Kasumi-1 (cell line): ENCODE measurements at regions not wholly inside any gene's neighbourhood (a gene's known extent, or its start where the extent isn't known, plus 50 kb on each side); places are given as distances from the start of the nearest gene placed in this dataset.
"Not testable (repeated sequence)": the region's sequence is repeated elsewhere in the genome, so short reads cannot be mapped to it uniquely, and the experiment has no call there.

Source experiments
- DNase-seq, 2 experiments: peaks; one replicate each; lab custom pipeline; 2025; lab: John Stamatoyannopoulos, UW

DNA sequence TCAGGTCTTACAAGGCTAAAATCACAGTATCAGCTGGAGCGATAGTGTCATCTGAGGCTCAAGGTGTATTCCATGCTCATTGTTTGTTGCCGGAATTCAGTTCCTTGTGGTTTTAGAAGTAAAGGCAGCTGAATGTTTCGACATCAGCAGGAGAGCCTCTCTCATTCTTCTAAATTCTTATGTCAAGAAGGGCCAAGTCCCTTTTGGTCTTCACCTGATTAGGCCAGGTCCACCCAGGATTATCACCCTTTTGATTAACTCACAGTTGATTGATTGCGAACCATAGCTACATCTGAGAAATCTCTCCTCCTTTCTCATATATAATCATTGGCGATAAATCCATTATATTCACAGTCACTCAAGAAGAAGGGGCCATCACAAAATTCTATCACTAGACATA is 806.7 kb upstream of the PRMT6 start:
- DNase-seq, result no peak

GRCh38 chr1:106254748-106255147 is 801.7 kb upstream of the PRMT6 start:
- no peak for DNase-seq

GRCh38 chr1:106266786-106267185 is 789.7 kb upstream of the PRMT6 start:
- no peak for DNase-seq

DNA sequence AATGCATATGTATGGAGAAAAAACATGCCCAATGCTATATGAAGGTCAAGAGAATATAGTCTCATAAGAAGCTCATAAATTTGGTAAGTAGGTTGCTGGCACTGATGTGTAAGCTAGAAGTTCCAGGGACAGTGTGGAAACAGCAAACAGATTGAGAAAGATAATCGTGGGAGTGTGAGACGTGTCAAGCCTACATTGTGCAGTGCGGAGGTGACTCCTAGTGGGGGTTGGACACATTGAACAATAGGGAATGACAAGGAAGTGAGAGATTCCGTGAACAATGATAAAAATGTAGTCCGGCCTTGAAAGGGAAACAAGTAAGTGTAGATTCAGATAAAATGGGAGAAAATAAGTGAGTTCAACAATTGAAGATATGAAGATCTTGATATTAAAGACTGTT is 788.4 kb upstream of the PRMT6 start:
- peak; percentile 37 to 42 for DNase-seq

DNA sequence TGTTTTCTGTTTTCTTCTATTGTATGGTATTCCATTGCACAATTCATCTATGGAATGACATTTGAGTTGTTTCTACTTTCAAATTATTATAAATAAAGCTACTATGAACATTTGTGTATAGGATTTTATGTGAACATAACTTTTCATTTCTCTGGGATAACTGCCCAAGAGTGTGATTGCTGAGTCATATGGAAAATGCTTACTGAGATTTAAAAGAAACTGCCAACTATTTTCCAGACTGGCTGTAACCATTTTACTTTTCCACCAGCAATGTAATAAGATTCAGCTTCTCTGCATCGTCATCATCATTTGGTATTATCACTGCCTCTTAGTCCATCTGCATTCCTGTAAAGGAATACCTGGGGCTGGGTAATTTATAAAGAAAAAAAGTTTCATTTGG is 779.6 kb upstream of the PRMT6 start:
- DNase-seq, result no peak

- no peak for DNase-seq
Observed at GRCh38 chr1:106277786-106278185, 778.7 kb upstream of the PRMT6 start.

DNA sequence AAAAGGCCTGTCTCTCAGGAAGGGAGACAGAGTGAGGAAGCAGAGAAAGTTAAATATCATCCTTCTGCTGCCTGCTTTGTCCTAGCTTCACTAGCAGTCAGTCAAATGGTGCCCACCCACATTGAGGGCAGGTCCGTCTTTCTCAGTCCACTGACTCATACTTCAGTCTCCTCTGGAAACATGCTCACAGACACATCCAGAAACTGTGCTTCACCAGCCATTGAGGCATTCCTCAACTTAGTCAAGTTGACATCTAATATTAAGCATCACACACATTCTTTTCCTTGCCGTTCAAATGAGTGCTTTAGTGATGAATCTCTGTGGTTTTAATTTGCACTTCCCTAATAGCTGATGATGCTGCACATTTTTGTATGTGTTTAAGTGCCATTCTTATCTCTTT is 777.8 kb upstream of the PRMT6 start:
- no peak for DNase-seq

DNA sequence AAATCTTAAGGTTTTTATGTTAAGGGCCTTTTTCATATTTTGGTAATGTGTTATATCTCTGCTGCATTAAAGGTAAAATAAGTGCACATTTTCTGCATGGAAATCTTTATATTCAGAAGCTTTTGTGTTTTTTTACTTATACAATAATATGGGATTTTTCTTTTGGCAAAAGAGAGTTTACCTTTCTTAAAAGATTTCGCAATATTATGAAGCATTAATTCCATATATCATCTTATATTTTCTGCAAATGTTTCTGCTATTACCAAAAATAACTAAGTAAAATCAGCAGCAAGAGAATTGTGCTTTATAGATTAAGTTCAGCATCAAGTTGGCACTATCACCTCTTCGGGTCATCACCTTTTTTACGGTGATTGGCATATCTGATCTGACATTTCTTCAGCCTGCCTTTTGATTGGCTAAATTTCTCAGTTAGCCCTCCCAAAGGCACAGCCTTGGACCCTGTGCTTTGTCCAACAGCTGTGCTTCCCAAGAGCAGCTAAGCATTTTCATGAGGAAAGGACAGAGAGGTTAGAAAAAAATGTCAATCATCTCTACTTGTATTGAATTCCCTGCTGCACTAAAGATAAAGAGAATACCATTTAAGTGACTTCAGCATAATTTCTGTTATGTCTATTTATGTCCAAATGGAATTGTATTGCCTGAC is 767.1 kb upstream of the PRMT6 start:
- DNase-seq, result no peak

GRCh38 chr1:106290805-106291501 is 765.5 kb upstream of the PRMT6 start:
- no peak for DNase-seq

DNA sequence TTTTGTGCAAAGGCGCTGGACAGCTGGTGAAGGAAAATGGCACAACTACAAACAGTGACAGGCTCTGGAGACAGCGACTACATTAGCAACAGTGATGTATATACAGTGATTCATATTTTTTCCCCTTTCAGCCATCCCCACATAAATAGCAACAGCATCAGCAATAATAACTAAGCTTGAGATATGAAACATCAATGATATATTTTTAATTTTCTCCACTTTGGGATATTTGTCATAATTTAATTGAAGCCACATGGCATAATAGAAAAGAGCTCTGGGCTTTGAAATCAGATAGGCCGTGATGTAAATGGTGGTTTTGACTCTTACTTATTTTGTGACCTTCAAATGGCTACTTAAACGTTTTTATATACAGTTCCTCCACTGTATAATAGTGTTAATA is 764.3 kb upstream of the PRMT6 start:
- no peak for DNase-seq

DNA sequence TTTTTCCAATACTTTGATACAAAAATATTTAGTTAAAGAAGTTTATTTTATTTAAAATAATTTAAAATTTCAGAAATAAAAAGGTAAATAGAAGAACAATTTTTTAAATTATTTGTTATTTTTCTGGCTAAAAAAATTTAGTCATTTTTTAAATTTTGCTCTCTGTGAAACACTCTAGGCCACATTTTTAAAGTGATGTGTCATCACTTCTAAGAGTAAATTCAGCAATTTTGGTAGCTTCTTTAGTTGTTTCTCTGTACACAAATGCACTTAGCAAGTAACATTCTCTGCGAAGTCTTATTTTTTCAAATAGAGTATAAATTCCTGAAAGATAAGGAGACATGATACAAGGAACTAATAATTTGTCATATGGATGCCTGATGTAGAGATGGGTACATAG is 760.0 kb upstream of the PRMT6 start:
- no peak for DNase-seq

GRCh38 chr1:106304106-106304505 is 752.4 kb upstream of the PRMT6 start:
- DNase-seq, result no peak

DNA sequence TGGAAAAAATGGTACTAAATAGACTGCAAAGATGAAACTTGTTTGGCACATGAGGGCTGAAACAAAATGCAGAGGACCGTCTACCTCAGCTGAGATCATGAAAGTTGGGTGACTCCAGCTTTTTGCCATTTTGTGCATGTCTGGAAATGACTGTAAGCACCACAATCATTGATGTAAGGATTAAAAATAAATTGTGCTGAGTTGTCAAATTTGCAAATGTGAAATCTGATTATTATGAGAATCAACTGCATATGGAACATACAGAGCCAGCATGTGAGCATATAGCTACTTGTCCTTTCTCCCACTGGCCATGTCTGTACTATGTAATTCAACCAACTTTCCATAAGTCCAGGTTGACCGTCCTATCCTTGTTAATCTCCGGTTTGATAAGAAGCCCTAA is 736.9 kb upstream of the PRMT6 start:
- no peak for DNase-seq

GRCh38 chr1:106325600-106325999 is 730.9 kb upstream of the PRMT6 start:
- DNase-seq, result no peak

DNA sequence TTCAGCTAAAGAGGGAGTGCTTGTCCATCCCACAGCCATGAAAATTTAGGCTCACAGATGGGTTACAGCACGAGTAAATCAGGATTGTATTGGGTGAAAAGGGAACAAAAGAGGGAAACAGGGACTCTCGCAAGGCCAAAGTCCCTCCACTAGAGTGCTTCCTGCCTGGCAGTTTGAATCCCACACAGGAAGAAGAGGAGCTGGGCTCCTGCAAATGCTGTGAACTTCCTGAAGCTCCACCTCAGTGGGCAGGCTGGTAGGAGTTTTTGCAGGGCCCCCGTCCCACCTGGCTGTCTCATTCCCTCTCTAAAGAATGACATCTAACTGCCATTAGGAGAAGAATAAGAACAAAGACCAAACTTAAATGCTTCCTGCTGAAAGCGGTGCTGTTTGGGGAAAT is 712.0 kb upstream of the PRMT6 start:
- DNase-seq, result no peak

DNA sequence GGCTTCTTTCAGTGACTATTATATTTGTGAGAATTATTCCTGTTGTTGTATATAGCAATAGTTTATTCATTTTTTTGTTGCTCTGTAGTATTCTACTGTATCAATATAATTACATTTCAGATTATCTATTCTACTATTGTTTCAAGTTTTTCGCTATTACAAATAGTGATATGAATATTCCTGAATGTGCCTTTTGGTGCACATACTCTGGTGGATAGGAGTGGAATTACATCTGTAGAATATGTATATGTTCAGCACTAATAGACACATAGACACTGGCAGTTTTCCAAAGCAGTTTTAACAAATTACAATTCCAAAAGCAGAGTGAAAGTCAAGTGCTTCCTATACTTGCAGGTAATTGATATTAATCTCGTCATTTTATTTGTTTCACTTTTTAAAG is 696.2 kb upstream of the PRMT6 start:
- no peak for DNase-seq

GRCh38 chr1:106366627-106367319 is 689.7 kb upstream of the PRMT6 start:
- DNase-seq, result no peak

GRCh38 chr1:106378261-106378660 is 678.2 kb upstream of the PRMT6 start:
- DNase-seq, result no peak

DNA sequence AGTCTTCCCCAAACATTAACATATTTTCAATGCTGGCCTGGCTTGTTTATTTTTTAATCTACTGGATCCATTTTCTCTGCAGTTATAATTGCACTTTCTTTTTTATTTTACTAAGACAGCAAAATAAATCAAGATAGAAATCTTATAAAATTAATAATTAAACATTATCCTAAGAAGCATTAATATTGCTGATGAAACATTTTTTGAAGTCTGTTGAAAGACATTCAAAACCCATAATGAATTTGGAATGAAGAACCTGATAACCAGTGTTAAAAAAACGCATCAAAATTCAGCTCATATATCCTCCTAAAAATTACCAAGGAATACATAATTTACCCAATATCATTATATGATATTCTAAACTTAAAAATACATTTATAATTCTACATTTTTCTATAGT is 675.7 kb upstream of the PRMT6 start:
- DNase-seq, result no peak

GRCh38 chr1:106389160-106389559 is 667.3 kb upstream of the PRMT6 start:
- DNase-seq, result not testable (repeated sequence)

DNA sequence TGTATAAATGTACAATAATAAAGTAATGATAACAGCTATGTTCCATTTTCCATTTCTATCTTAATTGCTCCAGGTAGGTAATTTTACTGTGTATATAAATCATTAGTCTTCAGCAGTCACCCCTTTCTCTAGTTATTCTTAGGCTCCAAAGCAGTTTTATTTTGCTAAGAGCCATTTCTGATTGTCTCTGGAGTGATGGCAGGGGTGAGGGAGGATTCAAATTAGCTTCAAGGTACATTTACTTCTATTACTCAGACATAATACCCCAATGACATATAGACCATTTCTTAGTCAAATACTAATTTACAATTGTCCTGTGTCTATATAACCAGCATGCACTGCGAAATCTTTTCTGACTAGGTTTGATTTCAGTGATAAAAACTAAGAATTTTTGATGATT is 663.4 kb upstream of the PRMT6 start:
- DNase-seq, result no peak

DNA sequence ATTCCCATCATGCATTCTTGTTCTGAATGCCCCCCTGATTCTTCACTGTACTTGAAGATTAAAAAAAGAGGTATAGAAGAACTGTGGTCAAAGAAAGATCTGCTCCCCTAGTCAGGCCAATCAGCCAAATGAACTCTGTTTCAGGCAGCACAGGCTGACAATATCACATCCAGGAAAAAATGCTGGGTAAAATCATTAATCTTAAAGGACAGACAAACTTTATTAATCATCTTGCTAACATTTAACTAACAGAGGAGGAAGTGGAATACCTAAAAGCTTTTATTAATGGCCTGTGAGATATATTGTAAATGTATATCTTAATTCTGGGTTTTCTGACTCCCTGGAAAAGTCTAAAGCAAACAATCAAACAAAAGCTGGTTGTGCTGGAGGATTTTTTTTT is 660.5 kb upstream of the PRMT6 start:
- no peak for DNase-seq

GRCh38 chr1:106398391-106398790 is 658.1 kb upstream of the PRMT6 start:
- DNase-seq, result no peak
